SK-N-SH (cell line): ENCODE measurements at regions not wholly inside any gene's neighbourhood (a gene's known extent, or its start where the extent isn't known, plus 50 kb on each side); places are given as distances from the start of the nearest gene placed in this dataset.

Experiments used
- CHD2 ChIP-seq: fragments of 150-350 bp; IDR thresholded peaks from 2 replicates; pipeline ENCODE4 v1.6.1; 2018; ENCODE audit warnings: low read length; ENCODE audit not compliant: partially characterized antibody
- RAD21 ChIP-seq: IDR thresholded peaks from 2 replicates; pipeline ENCODE4 v1.6.1; 2012; ENCODE audit warnings: mild to moderate bottlenecking, low read length
- TAF1 ChIP-seq: IDR thresholded peaks from 2 replicates; pipeline ENCODE4 v1.6.1; 2012; ENCODE audit warnings: low read depth, mild to moderate bottlenecking, low read length, moderate library complexity, borderline replicate concordance
- TF ChIP-seq, protein P1 (sequence below): IDR thresholded peaks from 2 replicates; pipeline ENCODE4 v1.4.0; 2012; ENCODE audit warnings: low read depth
- TF ChIP-seq, protein P2 (sequence below): fragments of 200-600 bp; sonication (generic); IDR thresholded peaks from 2 replicates; pipeline ENCODE4 v1.6.1; 2017; ENCODE audit warnings: antibody characterized with exemption, mild to moderate bottlenecking, moderate library complexity

DNA sequence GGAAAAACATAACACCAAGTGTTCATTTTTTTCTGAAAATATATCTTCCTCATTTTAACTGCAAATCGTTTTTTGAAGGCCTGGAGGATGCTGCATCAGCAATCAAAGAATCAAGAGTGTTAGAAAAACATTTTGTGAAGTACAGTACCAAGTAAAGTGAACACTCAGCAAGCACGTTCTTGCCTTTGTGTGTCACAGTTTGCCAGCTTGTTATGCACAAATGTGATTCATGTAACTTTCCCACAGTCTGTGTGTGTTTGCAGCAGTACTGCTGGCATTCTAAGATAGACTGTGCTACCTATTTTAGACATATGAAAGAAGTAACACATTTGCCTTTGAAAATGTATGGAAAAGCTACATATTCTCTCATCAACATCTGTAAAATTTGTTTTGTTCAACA is 1617.7 kb downstream of the RPA4 start:
- no peak for TF ChIP-seq CHD2
- TF ChIP-seq, protein P1, sequence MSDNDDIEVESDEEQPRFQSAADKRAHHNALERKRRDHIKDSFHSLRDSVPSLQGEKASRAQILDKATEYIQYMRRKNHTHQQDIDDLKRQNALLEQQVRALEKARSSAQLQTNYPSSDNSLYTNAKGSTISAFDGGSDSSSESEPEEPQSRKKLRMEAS = no peak
- TF ChIP-seq, protein P2, sequence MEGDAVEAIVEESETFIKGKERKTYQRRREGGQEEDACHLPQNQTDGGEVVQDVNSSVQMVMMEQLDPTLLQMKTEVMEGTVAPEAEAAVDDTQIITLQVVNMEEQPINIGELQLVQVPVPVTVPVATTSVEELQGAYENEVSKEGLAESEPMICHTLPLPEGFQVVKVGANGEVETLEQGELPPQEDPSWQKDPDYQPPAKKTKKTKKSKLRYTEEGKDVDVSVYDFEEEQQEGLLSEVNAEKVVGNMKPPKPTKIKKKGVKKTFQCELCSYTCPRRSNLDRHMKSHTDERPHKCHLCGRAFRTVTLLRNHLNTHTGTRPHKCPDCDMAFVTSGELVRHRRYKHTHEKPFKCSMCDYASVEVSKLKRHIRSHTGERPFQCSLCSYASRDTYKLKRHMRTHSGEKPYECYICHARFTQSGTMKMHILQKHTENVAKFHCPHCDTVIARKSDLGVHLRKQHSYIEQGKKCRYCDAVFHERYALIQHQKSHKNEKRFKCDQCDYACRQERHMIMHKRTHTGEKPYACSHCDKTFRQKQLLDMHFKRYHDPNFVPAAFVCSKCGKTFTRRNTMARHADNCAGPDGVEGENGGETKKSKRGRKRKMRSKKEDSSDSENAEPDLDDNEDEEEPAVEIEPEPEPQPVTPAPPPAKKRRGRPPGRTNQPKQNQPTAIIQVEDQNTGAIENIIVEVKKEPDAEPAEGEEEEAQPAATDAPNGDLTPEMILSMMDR = no peak
- no peak for TF ChIP-seq RAD21
- no peak for TF ChIP-seq TAF1
